ENCODE measurements at regions not wholly inside any gene's neighbourhood (a gene's known extent, or its start where the extent isn't known, plus 50 kb on each side); places are given as distances from the start of the nearest gene placed in this dataset.

DNA sequence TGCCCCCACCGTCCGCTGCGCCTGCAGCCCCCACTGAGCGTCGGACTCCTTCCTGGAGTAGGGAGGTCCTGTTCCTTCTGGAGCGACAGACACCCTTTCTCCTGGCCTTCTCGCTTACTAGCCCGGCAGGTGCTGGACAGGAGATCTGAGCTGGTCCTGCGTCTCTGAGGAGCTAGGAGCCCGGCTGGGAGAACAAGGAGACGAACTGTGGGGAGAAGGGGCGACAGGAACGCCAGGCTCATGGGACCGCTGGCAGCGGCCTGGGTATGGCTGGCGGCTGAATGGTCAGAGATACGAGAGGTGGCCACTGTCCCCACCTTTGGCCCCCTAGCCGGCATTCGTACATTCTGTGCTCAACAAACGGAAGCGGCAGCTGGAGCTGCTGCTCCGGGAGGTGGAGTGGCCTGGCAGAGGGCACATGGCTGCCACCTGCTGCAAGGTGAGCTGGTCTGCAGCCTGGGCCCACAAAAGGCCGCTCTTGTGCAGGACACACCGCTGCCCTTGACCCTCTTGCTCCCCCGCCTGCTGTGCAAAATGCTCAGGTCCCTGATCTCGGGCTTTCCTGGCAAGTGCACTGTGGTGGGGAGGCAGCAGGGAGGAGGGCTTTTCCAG lies 2066.7 kb downstream of the TP53TG3F start:
- ATAC-seq (no peak), DNase-seq (no peak)
- no peaks in the 10 kb centered on the region for H3K27me3 ChIP-seq
- H3K4me3 ChIP-seq = no peak overlapping the region
- TF ChIP-seq, protein P1, sequence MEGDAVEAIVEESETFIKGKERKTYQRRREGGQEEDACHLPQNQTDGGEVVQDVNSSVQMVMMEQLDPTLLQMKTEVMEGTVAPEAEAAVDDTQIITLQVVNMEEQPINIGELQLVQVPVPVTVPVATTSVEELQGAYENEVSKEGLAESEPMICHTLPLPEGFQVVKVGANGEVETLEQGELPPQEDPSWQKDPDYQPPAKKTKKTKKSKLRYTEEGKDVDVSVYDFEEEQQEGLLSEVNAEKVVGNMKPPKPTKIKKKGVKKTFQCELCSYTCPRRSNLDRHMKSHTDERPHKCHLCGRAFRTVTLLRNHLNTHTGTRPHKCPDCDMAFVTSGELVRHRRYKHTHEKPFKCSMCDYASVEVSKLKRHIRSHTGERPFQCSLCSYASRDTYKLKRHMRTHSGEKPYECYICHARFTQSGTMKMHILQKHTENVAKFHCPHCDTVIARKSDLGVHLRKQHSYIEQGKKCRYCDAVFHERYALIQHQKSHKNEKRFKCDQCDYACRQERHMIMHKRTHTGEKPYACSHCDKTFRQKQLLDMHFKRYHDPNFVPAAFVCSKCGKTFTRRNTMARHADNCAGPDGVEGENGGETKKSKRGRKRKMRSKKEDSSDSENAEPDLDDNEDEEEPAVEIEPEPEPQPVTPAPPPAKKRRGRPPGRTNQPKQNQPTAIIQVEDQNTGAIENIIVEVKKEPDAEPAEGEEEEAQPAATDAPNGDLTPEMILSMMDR (IDR thresholded peaks at IDR 0.05 in 4 of 5, conservative IDR thresholded peaks at IDR 0.05 in 1 of 5) = no peak
- TF ChIP-seq POLR2A (IDR thresholded peaks at IDR 0.05) = no peak
- in situ Hi-C loops (cut with MboI; ENCODE audit: low sequenced_read_pairs in 4 of 4) = no loop called here
- no peaks in the 10 kb centered on the region for H3K4me1 ChIP-seq
- H3K27ac ChIP-seq = no peak overlapping the region
- intact Hi-C loops (cut with DNase I; ENCODE audit: low total_unique reads) = no loop called here
- H3K36me3 ChIP-seq = no peaks in the 10 kb centered on the region
- H3K9me3 ChIP-seq = no peaks in the 10 kb centered on the region

DNA sequence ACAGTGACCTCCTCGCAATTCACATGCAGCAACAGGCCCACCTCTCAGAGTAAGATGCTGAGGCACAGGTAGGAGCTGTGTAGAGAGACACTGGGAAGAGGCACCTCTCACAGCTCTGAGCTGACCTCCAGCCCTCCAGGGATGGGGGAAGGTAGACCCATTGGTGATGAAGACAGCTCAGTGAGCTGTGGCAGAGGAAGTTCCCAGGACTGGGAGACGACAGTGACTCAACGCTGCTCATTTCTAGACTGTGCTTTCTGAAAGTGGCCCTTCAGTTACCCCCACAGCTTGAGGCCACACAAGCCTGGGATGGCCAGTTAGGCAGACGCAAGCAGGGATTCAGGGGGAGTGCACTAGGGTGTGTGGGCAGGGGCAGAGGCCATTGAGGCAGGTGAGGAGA lies 2073.2 kb downstream of the TP53TG3F start:
- H3K36me3 ChIP-seq = no peaks in the 10 kb centered on the region
- no peak overlapping the region for H3K4me3 ChIP-seq
- TF ChIP-seq, protein P1 (IDR thresholded peaks at IDR 0.05 in 4 of 5, conservative IDR thresholded peaks at IDR 0.05 in 1 of 5) = no peak
- TF ChIP-seq POLR2A (IDR thresholded peaks at IDR 0.05) = no peak
- H3K9me3 ChIP-seq = no peaks in the 10 kb centered on the region
- H3K27ac ChIP-seq = no peak overlapping the region
- no peak for ATAC-seq
- no peak for DNase-seq
- no peaks in the 10 kb centered on the region for H3K4me1 ChIP-seq
- intact Hi-C loops (cut with DNase I; ENCODE audit: low total_unique reads) (no loop called here), in situ Hi-C loops (cut with MboI; ENCODE audit: low sequenced_read_pairs in 4 of 4) (no loop called here)
- H3K27me3 ChIP-seq = no peaks in the 10 kb centered on the region

GRCh38 chr16:35533683-35534082 lies 2074.3 kb downstream of the TP53TG3F start:
- no peak for DNase-seq
- TF ChIP-seq, protein P1 (IDR thresholded peaks at IDR 0.05 in 4 of 5, conservative IDR thresholded peaks at IDR 0.05 in 1 of 5) = no peak
- TF ChIP-seq POLR2A (IDR thresholded peaks at IDR 0.05) = no peak
- no peak for ATAC-seq
- Histone ChIP-seq H3K27ac (no peak overlapping the region), H3K4me3 (no peak overlapping the region), H3K36me3 (no peaks in the 10 kb centered on the region), H3K9me3 (no peaks in the 10 kb centered on the region), H3K27me3 (no peaks in the 10 kb centered on the region), H3K4me1 (no peaks in the 10 kb centered on the region)
- in situ Hi-C loops (cut with MboI; ENCODE audit: low sequenced_read_pairs in 4 of 4) (no loop called here), intact Hi-C loops (cut with DNase I; ENCODE audit: low total_unique reads) (no loop called here)

DNA sequence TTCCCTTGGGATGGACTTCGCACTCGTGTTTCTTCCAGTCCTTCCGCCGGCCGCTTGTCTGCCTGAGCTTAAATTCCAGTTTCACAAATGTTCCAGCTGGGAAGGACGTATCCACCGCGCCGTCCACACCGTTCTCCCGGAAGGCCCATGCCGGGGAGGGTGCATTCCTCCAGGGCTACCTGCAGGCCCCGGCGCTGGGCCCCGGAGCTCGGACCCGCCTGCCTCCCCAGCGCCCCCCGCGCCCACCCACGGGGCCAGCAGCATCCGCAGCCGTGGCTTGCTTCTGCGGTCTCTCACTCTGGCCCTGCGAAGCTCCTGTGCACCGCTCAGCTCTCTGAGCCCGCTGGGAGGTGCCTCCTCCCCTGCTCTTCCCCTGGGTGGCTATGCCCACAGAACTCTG lies 2084.1 kb downstream of the TP53TG3F start:
- no peaks in the 10 kb centered on the region for H3K36me3 ChIP-seq
- DNase-seq = no peak
- H3K4me1 ChIP-seq = no peaks in the 10 kb centered on the region
- no peak overlapping the region for H3K27ac ChIP-seq
- H3K27me3 ChIP-seq = no peaks in the 10 kb centered on the region
- H3K4me3 ChIP-seq = no peak overlapping the region
- in situ Hi-C loops (cut with MboI; ENCODE audit: low sequenced_read_pairs in 4 of 4) = no loop called here
- no peak for ATAC-seq
- TF ChIP-seq, protein P1 (IDR thresholded peaks at IDR 0.05 in 4 of 5, conservative IDR thresholded peaks at IDR 0.05 in 1 of 5) = no peak
- TF ChIP-seq POLR2A (IDR thresholded peaks at IDR 0.05) = no peak
- no peaks in the 10 kb centered on the region for H3K9me3 ChIP-seq
- intact Hi-C loops (cut with DNase I; ENCODE audit: low total_unique reads) = no loop called here

DNA sequence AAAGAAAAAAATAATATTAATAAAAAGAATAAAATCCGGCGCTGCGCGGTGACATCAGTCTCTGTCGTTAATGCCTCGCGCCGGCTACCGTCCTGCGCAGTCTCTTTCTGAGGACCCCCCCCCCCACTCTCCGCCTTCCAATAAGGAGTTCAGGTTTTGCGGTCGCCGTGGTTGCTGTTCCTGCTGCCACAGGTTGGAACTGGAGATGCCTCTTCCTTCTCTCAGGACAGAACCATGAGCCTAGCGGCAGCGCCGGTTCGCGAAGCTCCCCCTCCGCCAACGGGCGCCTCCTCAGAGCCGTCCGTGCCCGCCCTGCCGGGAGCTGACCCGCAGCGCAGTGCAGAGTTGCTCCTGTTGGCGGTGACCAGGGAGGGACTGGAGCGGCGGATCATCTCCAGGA lies 2093.4 kb downstream of the TP53TG3F start:
- Histone ChIP-seq H3K9me3 (no peaks in the 10 kb centered on the region), H3K27ac (no peak overlapping the region), H3K4me1 (no peaks in the 10 kb centered on the region), H3K27me3 (no peaks in the 10 kb centered on the region), H3K36me3 (no peaks in the 10 kb centered on the region), H3K4me3 (no peak overlapping the region)
- DNase-seq (no peak), ATAC-seq (no peak)
- in situ Hi-C loops (cut with MboI; ENCODE audit: low sequenced_read_pairs in 4 of 4) = no loop called here
- TF ChIP-seq POLR2A (IDR thresholded peaks at IDR 0.05) = no peak
- TF ChIP-seq, protein P1 (IDR thresholded peaks at IDR 0.05 in 4 of 5, conservative IDR thresholded peaks at IDR 0.05 in 1 of 5) = no peak
- intact Hi-C loops (cut with DNase I; ENCODE audit: low total_unique reads) = no loop called here

Measured in gastrocnemius medialis (tissue), 4 donors.